GM21717 (cell line): ENCODE measurements at regions not wholly inside any gene's neighbourhood (a gene's known extent, or its start where the extent isn't known, plus 50 kb on each side); places are given as distances from the start of the nearest gene placed in this dataset.

Experiments used
- ATAC-seq: cut with Tn5 transposase; IDR thresholded peaks from one replicate; pipeline ENCODE4 v1.9.1; 2021; ENCODE audit warnings: mild to moderate bottlenecking, moderate library complexity; ENCODE audit not compliant: unreplicated experiment

DNA sequence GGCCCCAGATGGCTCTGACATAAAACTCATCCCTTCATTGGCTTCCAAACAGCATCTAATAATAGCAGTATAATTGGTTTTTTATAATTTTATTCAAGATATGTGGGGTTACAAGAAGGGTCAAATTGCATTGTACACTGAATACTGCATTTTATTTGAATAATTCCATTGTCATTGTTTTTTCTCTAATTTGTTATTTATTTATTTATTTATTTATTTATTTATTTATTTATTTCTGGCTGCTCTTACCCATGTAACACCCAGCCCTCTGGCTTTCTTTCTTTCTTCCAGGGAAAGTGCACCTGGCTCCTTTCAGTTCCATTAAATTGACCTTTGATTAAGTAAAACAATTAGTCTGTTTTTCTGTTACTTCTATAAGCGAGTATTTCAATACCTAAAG lies 210.1 kb downstream of the CDH9 start:
- ATAC-seq: no peak

DNA sequence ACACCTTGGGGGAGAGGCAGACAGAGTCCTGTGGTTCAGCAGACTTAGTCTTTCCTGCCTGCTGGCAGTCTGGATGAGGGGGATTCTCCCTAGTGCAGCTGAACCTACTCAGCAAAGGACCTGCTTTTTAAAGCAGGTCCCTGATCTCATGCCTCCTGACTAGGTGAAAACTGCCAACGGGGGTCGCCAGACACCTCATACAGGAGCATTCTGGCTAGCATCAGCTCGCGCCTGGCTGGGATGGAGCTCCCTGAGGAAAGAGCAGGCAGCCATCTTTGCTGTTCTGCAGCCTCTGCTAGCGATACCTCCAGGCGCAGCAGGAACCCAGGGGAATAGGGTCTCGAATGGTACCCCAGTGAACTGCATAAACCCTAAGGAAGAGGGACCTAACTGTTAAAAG lies 225.2 kb downstream of the CDH9 start:
- ATAC-seq: no peak

DNA sequence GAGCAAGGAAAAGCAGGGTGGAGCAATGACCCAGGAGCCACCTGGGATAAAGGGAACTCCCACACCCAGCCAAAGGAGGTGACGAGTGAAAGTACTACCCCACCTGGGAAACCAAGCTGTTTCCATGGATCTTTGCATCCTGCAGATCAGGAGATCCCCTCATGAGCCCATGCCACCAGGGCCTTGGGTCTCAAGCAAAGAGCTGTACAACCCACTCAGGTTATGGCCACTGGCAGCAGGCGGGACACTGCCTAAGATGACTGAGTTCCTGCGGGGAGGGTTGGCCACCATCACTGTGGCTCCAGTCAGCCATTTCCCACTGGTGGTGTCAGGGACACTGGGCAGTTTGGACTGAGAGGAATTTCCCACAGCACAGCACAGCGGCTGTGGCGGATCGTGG lies 225.7 kb downstream of the CDH9 start:
- no peak for ATAC-seq

DNA sequence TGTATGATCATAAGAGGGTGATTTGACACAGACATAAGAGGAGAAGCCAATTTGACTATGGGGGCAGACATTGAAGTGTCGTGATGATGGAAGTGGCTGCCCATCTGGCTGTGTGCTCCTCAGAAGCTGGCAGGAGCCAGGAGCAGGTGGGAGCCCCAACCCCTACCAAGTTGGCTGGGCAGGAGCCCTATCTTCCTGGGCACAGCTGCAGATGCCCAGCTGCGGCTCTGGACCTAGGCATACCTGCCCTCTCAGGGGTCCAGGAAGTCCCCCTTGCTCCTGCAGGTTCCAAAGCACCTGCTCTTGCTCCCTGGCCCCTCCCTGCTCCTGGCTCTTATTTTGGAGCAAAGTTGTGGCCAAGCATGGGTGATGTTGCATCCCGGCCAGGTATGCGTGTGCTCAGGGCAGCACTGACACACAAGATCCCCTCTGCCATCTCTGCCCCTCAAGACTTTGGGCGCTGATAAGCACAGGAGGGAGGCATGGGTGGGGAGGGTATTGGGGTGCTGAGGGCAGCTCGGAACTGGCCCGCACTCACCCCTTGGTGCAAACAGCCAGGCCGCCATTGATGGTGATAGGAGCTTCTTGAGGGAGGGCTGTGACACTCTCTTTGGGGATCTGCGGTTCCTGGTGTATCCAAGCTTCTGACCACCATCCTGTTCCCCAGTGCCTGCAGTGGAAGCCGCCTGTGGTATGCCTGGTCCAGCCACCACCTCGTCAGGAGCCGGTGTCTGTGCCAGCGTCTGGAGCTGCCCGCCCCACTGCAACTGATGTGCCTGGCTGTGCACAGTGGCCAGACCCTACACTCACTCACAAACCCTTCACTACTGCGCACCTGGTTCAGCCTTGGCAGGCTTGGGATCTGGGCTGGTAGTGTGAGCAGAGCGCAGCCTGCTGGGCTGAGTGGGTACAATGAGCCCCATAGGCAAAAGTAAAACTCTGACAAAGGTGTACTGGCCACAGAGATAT lies 230.9 kb downstream of the CDH9 start:
- no peak for ATAC-seq

DNA sequence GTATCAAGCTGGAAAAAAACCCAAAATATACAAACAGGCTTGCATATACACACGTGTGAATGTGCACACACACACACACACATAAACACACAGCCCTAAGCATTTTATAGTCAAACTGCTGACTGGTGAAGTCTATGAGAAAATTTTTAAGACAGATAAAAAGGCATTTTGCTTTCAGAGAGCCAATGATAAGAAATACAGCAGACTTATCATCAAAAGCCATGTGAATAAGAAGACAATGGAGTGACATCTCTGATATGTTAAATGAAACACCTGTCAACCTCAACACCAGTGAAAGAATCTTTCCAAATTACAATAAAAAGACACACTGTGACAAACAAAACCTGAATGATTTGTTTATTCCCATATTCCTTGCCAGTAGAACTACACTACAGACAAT lies 233.3 kb downstream of the CDH9 start:
- ATAC-seq: no peak

DNA sequence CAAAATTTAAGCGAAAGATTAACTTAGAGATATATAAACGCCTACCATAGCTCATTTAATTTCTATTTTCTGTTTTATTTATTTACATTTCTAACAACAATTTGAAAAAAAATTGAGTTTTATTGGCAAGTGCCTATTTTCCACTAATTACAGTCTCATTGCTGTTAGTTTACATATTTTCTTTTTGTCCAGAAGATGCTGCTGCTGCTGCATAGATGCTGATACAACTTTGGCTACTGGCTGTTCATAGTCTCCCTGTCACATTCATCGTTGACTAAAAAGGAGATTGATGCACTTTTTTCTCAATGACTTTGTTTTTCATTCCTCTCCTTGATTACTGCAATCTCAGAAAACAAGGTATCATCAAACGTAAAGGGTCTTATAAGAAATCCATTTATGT lies 235.4 kb downstream of the CDH9 start:
- no peak for ATAC-seq

DNA sequence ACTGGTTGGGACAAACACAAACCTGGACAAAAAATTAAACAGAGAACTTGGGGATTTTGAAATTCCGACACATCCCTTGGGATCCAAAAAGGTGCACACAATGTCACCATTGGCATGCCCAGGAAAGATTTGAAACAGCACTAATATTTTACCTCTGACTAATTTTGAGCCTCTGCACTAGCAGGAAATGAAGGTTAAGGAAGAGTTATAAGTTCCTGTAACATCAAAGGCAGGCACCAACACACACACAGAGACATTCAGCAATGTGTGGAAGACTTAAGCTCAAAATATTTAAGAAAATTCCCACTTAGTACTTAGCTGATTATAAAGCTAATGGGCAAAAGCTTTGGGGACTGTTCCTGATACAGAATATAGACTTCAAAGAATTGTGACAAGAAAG lies 247.0 kb downstream of the CDH9 start:
- no peak for ATAC-seq

DNA sequence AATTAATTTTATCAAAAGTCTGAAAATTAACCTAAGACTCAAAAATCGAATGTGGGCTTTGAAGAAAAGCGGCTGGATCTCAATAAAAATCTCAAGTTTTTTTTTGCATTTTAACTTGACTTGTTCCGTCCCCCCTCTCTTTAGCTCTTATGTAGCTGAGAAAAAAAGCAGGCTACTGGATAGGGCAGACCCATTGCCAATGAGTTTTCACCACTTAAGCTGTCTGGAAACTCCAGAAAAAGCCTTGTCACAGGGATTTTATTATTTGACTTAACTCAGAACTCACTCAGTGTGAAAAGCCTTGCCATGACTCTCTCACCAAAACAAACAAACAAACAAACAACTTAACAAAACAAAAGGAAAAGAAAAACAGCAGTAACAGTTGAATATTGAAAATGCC lies 247.4 kb downstream of the CDH9 start:
- no peak for ATAC-seq

DNA sequence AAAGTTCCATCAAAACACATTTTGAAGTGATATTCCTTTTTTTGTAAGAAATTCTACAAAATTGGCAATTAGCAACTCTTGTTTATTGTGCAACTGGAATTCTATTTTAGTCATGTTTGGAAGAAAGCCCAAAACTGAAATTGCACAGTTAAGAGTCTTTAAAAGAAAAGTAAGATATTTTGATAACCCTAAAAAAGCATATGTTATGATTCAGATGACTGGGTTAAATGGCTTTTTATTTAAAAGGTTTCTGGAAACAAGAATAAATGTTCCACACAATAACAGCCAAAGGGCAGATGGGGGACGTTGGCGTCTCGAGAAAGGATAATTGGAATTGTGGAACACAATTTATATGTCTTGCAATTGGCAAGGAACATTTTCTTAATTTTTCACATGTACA lies 275.2 kb downstream of the CDH9 start:
- ATAC-seq: no peak

DNA sequence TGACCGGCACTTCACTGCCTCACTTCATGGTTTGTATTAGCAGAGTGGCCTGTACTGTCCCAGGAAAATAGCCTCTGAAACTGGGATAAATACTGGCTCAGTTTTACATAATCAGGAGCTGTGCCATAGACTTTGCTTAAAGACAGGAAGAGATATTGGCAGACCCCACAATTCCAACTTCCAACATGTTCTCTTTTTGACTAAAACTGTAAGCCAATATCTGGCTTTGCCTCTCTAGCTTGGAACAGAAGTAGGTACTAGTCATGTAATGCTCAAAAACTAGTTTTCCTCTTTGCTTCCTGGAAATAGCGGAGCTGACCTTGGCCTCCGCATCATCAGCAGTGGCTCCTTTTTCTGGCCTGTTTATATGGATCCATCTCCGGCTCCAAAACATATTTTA lies 276.9 kb downstream of the CDH9 start:
- no peak for ATAC-seq

DNA sequence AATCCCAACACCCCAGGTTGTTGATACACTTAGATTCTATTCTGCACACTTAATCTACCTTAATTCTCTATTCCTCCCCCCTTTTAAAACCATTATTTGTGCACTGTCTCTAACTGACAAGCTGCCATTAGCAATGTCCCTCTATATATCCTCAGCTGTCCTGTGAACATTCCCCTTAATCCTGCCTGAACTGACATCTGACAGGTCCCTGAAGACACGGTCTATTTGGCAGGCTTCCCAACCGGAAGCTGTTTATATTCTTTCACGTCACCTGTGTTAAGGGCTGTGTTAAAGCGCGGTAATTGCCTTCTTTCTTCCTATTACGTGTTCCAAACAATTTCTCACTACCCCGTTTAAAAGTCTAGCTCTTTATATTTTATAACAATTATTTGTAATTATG lies 277.3 kb downstream of the CDH9 start:
- ATAC-seq: no peak

DNA sequence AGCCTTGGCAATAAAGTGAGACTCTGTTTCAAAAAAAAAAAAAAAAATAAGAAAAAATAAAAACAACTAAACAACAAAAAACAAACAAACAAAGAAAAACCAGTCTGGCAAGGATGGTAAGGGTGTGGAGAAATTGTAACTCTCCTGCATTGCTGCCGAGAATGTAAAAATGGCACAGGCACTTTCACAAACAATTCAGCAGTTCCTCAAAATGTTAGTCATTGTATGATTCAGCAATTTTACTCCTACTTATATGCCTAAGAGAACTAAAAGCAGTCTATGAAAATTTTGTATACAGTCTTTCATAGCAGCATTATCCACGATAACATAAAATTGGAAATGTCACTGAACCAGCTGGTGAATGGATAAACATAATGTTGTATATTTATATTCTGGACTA lies 280.4 kb downstream of the CDH9 start:
- no peak for ATAC-seq

DNA sequence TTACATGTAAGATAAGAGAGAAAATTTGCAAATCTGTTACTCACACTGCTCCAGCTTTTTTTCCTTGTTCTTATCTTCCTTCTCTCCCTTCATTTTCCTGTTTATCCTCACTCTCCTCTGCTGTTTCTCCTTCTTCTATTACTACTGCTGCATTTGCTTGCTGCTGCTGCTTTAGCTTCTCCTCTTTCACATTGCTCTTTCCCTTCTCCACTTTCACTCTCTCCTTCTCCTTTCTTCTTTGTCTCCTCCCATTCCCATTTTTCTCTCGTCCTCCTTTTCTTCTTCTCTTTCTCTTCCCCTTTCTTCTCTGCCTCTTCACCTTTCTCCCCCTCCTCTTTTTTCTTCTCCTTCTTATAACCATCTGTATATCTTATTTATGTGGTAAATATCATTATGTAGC lies 288.6 kb downstream of the CDH9 start:
- ATAC-seq: no peak

DNA sequence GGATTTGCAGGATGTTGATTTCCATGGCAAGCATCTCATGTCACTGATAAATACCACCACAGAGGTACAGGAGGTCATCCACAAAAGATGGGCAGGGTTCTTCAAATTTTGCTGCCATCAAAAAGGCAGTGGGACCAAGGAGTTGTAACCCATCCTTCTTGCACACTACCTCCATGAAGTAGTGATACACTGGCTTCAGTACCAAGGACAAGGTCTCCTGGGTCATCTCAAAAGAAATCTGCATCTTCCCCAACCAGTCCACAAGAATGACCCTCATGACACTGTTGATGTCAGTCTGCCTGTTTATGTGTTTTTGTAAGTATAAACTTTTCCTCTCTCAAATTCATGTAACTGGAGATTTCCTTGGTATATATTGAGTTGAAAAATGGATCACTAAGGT lies 298.2 kb downstream of the CDH9 start:
- no peak for ATAC-seq

DNA sequence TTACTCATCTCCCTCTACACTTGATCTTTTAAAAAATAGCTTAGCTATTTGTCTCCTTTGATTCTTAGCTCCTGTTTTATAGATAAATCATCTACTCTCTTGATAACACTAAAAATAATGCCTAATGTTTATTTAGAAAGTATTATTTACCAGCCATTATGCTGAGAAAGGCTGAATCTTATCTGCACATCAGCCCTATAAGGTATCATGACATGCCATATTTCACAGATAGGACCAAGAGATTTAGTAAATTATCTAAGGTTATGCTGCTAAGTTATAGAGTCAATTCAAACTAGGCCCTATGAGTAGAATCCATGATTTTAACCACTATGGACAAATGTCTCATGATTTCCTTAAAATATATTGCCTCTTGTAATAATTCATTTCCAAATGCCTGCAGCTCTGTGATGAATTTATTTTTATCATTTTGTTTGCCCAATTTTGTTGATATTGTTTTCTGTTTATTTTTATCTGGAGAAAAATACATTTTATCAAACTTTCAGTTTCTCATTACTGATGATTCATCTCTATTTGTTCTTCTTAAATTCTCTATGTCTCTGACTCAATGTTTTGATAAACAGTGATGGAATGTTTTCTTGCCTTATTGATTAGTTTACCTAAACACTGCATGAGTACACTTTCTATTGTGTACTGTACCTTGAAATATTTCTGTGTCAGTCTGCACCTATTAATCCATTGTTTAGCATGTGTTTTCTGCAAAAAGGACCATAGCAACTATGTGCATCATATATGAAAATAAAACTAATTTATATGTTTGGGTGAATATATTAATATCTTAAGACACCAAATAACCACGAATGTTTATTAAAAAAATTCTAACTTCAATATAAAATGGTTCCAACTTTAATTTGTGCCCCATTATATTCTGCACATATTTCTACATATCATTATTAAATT lies 300.8 kb downstream of the CDH9 start:
- ATAC-seq: no peak

DNA sequence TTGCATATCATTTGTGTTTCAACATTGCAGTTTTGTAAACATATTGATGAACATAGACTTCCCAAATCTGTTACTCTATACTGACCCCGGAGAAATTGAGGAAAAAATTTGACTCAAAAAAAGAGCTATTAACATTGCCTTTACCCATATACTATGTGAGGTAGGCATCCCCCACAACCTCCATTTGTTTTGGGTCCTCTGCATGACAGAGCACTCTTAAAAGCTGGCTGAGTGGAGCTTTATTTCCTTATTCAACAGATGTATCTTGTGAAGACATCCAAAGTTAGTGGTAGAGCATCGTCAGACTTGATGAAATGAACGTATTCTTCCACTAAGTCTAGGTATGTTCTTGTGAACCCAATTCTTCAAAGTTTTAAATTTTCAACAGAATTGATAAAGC lies 310.5 kb downstream of the CDH9 start:
- no peak for ATAC-seq

DNA sequence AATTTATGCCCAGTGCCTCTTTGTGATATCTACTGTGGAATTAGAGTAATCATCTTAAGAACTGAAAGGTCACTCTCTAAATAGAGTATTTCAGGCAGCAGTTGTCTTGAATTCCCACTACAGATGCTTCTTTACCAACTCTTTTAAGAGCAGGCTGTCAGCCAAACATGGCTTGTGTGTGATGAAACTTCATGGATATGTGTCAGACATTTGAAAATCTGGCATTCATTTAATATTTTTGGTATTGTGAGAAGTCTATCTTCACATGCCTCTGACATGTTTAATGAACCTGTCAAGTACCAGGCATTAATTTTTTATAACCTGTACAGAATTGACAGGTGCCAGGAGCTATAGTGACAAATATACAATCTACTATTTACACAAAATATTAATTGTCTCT lies 318.6 kb downstream of the CDH9 start:
- no peak for ATAC-seq

DNA sequence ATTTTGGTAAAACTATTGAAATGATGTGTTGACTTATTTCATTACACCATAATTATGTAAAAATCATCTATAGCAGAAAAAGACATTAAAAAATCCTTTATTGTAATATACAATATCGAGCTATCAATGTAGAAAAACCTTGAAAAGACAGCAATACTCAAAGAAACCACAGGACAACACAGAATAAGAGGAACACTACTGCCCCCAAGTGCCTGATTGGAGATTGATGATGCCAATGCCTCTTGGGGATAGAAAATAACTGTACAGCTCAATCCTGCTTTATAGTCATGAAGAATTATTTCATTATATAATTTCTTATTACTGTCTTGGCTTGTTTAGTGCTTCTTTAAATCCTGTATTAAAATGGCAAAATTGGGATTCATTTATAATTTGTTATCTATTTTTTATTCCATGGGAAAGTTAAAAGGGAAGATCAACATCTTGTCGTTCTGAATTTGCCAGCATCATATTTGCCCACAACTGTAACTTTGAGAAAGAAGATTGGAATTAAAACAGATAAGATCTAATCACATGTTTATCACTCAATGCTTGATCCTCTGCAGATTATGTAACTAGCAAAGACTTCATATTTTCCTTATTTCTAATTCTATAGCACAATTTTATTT lies 337.5 kb downstream of the CDH9 start:
- ATAC-seq: peak; percentile 78

DNA sequence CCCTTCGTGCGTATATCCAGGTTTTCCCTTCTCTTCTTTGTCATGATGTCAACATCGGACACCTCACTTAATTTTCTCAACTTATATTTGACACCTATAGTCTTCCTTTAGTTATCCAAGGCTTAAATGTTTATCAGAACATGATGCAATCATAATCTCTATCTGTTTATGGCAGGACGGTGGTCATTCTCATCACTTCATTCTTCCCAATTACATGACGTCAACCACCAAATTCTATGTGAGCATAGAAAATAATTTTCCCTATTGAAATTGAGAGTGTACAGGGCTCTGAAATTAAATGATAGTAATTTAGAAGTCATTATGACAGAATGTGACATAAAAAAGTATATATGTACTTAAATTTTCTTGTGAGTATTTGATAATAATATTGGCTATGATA lies 345.4 kb downstream of the CDH9 start:
- no peak for ATAC-seq

DNA sequence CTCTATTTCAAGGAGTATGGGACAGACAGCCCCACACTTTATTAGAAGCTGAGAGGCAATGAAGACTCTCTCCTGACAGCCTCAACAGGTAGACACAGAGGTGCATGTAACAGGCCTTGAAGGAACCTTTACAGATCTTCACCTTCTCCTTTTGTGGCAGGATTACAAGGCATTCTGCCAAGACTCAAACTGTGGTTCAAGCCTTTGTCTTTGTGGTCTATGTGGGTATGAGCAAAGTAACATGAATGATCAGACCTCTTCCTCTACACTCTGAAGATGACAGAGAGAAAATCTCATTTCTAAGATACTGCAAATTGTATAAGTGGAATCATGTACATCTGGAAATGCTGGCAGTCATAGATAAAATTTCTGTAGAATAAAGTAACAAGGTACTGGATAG lies 346.9 kb downstream of the CDH9 start:
- ATAC-seq: no peak

DNA sequence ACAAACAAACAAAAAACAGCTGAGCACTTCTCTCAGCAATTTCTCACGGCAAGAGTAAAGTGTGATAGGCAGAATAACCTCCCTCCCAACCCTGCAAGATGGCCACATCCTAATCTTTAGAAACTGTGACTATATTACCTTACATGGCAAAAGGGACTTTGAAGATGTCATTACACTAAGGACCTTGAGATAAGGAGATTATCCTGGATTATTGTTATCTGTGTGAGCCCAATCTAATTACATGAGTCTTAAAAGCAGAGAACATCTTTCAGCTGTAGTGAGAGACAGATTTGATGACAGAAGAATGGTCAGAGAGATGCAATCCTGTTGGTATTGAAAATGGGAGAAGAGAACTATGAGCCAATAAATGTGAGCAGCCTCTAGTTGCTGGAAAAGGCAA lies 347.9 kb downstream of the CDH9 start:
- ATAC-seq: no peak
